IPS DF 19.7 (cell line): ENCODE measurements at regions not wholly inside any gene's neighbourhood (a gene's known extent, or its start where the extent isn't known, plus 50 kb on each side); places are given as distances from the start of the nearest gene placed in this dataset.
"Not testable (repeated sequence)": the region's sequence is repeated elsewhere in the genome, so short reads cannot be mapped to it uniquely, and the experiment has no call there.

Experiments used
- DNase-seq: peaks from one replicate; pipeline ENCODE4 v3.0.0-alpha.2; 2013; ENCODE audit warnings: low read depth, low spot score

- DNase-seq: no peak
Observed at GRCh38 chr15:59896663-59897074, 107.4 kb upstream of the FOXB1 start.

GRCh38 chr15:59894835-59895234 is 109.3 kb upstream of the FOXB1 start:
- DNase-seq: no peak

GRCh38 chr15:59892985-59893384 is 111.1 kb upstream of the FOXB1 start:
- no peak for DNase-seq

GRCh38 chr15:59887870-59888269 is 116.2 kb upstream of the FOXB1 start:
- not testable (repeated sequence) for DNase-seq

GRCh38 chr15:59887211-59887610 is 116.9 kb upstream of the FOXB1 start:
- no peak for DNase-seq

DNA sequence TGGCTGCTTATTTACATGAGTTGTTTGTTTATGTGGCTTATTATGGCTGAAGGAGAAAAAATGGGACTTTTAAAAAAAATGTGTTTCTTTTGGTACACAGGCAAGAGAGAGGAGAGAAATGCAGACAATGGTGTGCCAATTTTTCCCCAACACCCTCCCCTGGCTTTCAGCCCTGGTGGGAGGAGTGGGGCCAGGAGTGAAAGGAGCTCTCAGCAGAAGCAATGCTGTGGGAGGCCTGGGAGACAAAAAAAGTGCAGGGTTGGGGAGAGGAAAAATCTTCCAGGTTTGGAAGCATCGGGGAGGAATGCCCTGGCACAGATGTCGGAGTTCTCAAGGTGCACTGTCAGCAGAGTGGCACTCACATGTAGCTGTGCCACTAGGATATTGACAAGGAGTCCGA is 117.7 kb upstream of the FOXB1 start:
- DNase-seq: no peak

DNA sequence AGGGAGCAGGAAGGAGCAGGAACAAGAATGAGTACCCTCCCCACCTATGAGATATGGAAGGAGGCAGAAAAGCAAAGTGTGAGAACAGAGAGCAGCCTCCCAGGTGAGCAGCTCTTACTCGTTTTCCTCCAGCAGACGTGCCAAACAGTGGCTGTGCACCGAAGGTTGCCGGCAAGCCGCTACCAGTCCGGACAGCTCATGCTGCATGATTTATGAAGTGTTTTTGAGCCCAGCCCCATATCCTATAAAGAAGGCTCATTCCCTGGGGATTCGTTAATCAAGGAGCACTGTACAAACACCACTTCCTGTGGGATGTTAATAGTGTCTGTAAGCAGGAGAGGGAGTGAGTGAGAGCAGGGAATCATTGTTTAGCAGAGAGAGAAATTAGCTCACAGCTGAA is 118.3 kb upstream of the FOXB1 start:
- DNase-seq: no peak

DNA sequence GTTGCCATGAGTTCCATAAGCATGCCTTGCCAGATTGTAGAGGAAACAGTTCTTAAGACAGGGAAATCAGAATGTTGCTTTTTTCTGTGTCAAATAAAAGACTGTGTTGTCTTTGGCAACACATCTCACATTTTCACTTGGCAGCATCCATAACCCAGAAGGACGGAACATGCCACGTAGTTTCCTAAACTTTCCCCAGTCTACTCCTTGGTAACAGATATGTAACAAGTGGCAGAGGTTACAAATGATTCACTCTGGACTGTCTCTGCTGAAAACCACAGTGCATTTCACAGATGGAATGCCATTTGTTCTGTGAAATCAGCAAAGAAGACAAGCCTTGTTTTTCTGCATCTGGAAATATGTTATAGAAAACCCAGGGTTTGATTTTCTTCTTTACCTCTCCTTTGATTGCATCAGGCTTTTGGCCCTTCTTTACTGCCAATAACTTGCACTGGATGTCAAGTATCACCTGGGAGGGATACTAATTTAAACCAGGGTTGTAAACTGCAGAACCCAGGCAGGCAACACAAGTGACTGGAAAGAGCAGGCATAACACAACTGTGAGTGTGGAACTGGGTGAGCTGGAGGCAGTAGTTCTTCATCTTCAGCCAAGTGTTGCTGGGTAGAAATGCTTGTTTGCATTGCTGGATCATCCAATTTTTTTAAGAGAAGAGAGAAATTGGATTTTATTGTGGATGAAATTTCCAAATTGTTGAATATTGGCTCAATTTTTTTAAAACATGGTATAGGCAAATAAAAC is 124.4 kb upstream of the FOXB1 start:
- DNase-seq: no peak

GRCh38 chr15:59876140-59876539 is 128.0 kb upstream of the FOXB1 start:
- no peak for DNase-seq

- no peak for DNase-seq
Observed at GRCh38 chr15:59873644-59874272, 130.4 kb upstream of the FOXB1 start.

DNA sequence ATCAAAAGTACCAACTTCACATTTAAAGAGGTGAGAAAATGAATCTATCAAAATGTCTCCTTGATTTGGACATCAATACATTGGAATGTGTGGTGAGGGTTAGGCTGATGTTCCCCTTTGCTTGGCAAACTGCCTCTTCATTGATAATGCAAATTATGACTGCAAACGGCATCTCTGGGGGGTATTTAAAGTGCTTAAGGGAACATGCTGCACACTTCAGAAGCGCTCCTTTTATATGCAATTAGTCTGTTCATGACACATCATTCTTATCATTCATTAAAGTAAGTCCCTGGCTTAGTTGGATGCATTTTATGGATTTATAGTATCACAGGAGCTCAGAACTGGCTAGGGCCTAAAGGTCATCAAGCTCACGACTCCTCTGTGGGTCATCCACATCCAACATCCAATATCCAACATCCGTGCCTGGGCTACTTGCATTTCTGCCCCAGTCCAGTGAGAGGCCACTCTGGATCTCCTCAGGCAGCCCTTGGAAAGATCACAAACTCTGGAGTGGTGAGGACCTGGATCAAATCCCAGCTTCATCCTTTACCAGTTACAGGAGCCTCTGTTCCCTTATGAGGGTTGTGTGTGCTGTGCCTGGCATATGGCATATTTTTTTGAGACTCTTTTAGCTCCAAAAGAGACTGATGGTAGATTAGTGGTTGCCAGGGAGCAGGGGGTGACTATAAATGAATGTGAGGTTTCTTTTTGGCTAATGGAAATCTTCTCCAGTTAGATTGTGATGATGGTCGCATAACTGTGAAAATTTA is 136.8 kb upstream of the FOXB1 start:
- no peak for DNase-seq

DNA sequence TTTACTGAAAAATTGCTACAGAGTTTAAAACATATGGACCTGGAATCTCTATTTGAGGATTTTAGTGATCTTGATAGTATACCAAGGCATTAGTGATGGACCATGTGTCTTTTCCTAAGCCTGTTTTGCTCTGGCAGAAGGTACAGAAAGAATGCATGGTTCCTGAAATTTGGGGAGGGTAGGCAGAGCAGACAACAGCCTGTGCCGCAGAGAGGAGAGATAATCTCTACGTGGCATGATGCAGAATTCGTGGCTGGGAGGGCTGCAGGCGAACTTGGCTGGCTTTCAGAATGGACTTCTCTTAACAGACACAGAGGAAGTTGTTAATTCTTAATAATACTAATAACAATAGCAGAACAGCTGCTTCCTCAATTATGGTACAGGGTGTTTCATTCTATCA is 137.5 kb upstream of the FOXB1 start:
- DNase-seq: no peak

DNA sequence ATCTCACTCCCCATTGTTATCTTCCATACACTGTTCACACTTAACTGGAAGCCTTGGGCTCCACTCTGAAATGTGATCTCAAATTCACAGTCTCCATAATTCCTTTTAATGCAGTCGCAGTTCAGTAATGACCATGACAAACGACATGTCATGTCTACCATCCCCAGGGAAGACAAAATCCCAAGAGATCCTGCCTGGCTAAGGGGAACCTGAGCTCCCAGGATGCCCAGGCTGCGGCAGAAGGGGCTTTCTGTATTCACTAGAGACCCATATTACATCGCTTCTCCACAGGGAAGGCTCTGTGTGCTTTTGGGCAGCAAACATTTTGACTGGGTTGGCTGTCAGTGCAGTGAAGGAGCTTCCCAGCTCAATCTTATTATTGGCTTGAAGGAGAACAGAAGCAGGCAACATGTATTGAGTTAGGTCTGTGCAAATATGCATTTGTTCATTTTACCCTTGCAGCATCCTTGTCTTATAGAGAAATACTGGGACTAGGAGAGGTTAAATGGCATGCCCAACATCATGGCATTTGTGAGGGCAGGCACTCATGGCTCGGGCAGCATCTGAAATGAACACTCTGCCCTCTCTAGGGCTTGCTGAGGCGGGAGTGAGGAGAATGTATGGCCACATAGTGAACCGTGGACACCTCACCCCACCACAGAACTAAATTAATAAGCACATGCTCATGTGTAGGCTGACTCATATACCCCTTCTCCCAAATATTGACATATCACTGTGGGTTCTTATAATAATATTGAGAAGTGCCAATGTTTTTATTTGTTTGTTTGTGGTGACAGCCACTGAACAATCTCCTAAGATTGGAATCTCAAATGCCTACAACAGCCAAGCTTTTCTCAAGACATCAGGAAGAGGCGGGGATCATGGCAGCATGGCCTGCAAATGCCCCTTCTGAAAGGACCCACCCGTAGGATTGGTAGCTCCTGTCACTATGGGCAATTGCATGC is 141.6 kb upstream of the FOXB1 start:
- DNase-seq: no peak

- no peak for DNase-seq
Observed at GRCh38 chr15:59847968-59848367, 156.1 kb upstream of the FOXB1 start.

- no peak for DNase-seq
Observed at GRCh38 chr15:59845942-59846499, 156.9 kb upstream of the BNIP2 start.

DNA sequence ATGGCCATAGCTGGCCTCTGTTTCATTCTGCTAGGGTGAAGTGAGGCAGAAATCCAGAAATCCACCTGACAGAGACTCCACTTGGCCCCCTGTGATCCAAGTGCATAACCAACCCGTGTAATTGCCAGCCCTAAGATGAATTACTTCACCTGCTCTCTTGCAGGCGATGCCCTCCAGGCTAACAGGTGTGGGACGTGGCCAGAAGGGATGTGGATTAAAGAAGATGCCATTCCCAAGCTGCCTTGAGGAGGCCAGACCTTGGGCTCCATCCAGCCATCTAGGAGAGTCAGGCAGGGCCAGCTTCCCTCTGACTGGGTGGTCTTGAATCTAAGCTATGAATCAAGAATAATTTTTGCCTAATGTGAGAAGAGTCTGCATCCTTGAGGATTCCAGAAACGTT is 154.5 kb upstream of the BNIP2 start:
- no peak for DNase-seq

DNA sequence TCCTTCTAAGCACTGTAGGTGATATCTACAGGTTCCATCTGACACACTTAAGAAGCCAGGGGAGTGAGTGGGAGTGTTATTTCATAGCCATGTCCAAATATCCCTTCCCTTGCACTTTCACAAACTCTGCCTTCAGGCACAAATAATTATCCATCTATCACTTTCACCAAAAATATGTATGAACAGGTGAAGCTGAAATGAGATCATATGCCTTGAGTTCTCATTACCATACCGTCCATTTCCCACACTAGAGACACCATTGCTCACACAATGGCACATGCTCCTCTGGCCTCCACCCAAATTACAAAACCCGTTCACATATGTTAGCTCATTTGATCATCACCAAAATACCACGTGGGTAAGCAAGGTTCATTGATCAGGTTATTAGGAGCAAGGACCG is 151.9 kb upstream of the BNIP2 start:
- DNase-seq: no peak

- DNase-seq: no peak
Observed at GRCh38 chr15:59839906-59840305, 150.8 kb upstream of the BNIP2 start.

DNA sequence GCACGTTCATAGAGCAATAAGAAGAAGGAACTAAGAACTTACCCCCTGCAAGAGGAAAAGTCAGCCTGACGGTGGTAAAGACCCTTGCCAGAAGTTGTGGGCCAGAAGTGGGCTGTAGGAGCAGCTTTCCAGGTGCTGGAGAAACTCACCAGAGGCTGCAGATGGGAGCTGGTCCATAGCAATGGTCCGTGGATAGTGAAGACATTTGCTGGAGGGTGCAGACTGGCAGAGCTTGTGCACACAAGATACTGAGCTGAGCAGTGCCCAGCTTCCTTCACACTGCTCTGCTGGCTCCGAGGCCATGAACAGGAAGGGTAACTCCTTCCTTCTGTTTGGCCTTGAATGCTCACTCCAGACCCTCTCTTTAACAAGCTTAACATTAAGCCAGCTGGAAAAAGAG is 149.8 kb upstream of the BNIP2 start:
- no peak for DNase-seq

DNA sequence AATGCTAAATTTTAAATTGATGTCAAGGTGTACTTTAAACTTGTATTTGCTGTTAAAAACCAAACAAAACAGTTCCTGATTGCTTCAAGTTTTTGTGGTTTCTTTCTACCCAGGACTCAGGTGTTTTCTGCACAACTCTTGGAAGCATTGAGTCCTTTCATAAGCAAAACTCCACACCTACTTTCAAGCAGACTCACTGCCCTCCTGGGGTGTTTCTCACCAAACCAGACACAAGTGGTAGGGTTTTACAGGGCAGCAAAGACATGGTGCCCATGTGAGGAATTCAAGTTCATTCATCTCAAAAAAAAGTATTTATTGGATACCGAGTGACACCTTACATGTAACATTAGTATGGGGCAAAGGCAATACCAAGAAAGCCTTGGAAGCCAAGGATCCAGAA is 146.7 kb upstream of the BNIP2 start:
- no peak for DNase-seq

- no peak for DNase-seq
Observed at GRCh38 chr15:59834528-59834927, 145.4 kb upstream of the BNIP2 start.
